IgD-negative memory B cell (primary cell): ENCODE measurements at regions not wholly inside any gene's neighbourhood (a gene's known extent, or its start where the extent isn't known, plus 50 kb on each side); places are given as distances from the start of the nearest gene placed in this dataset.
"Not testable (repeated sequence)": the region's sequence is repeated elsewhere in the genome, so short reads cannot be mapped to it uniquely, and the experiment has no call there.

Experiments
- H3K27ac Mint-ChIP-seq, 3 donors: one replicate each; pipeline ENCODE4 v1.8.0; 2020 to 2022; ENCODE audit warnings: mild to moderate bottlenecking in 3 of 3, mixed read lengths in 3 of 3, moderate library complexity in 1 of 3
- H3K27me3 Mint-ChIP-seq: one replicate; pipeline ENCODE4 v1.8.0; 2021; ENCODE audit warnings: mixed read lengths
- H3K36me3 Mint-ChIP-seq: one replicate; pipeline ENCODE4 v1.8.0; 2020; ENCODE audit warnings: mild to moderate bottlenecking, mixed read lengths
- H3K4me1 Mint-ChIP-seq, 3 donors: one replicate each; pipeline ENCODE4 v1.8.0; 2020 to 2022; ENCODE audit warnings: mixed read lengths in 3 of 3, mild to moderate bottlenecking in 1 of 3
- H3K4me3 Mint-ChIP-seq, 4 donors: one replicate each; pipeline ENCODE4 v1.8.0; 2020 to 2022; ENCODE audit warnings: mild to moderate bottlenecking in 4 of 4, mixed read lengths in 4 of 4, moderate library complexity in 3 of 4
- H3K9me3 Mint-ChIP-seq, 3 donors: one replicate each; pipeline ENCODE4 v1.8.0; 2020 to 2021; ENCODE audit warnings: mixed read lengths in 3 of 3, mild to moderate bottlenecking in 1 of 3

- no peak overlapping the region for H3K27ac Mint-ChIP-seq
- H3K36me3 Mint-ChIP-seq = no peaks in the 10 kb centered on the region
- H3K4me1 Mint-ChIP-seq = peaks cover 0 to 5% (median 0%) of the 10 kb centered on the region in 3 donors
- no peak overlapping the region for H3K4me3 Mint-ChIP-seq
- no peaks in the 10 kb centered on the region for H3K27me3 Mint-ChIP-seq
- peaks cover 0 to 3% (median 0%) of the 10 kb centered on the region in 3 donors for H3K9me3 Mint-ChIP-seq
These were observed 114.5 kb downstream of the POSTN start for GRCh38 chr13:37484056-37484455.

GRCh38 chr13:37482331-37482730, 116.2 kb downstream of the POSTN start:
- Mint-ChIP-seq H3K27me3 (no peaks in the 10 kb centered on the region), H3K27ac (no peak overlapping the region), H3K9me3 (peaks cover 0 to 3% (median 0%) of the 10 kb centered on the region in 3 donors)

GRCh38 chr13:37481885-37482227, 116.7 kb downstream of the POSTN start:
- Mint-ChIP-seq H3K27ac (no peak overlapping the region), H3K4me1 (peaks cover 0 to 5% (median 0%) of the 10 kb centered on the region in 3 donors), H3K27me3 (no peaks in the 10 kb centered on the region), H3K36me3 (no peaks in the 10 kb centered on the region), H3K9me3 (peaks cover 0 to 3% (median 0%) of the 10 kb centered on the region in 3 donors), H3K4me3 (no peak overlapping the region)

More at GRCh38 chr13:37482331-37482730, 116.2 kb downstream of the POSTN start:
- Mint-ChIP-seq H3K4me1 (peaks cover 0 to 5% (median 0%) of the 10 kb centered on the region in 3 donors), H3K4me3 (no peak overlapping the region), H3K36me3 (no peaks in the 10 kb centered on the region)

- Mint-ChIP-seq H3K27ac (no peak overlapping the region), H3K27me3 (no peaks in the 10 kb centered on the region), H3K4me1 (peaks cover 0 to 3% (median 0%) of the 10 kb centered on the region in 3 donors), H3K36me3 (no peaks in the 10 kb centered on the region), H3K9me3 (peaks cover 0 to 3% (median 0%) of the 10 kb centered on the region in 3 donors), H3K4me3 (no peak overlapping the region)
These were observed 117.3 kb downstream of the POSTN start for GRCh38 chr13:37481011-37481884.

GRCh38 chr13:37479916-37480315, 118.7 kb downstream of the POSTN start:
- no peaks in the 10 kb centered on the region for H3K4me1 Mint-ChIP-seq
- H3K4me3 Mint-ChIP-seq = no peak overlapping the region
- no peaks in the 10 kb centered on the region for H3K27me3 Mint-ChIP-seq
- no peaks in the 10 kb centered on the region for H3K36me3 Mint-ChIP-seq
- H3K9me3 Mint-ChIP-seq = no peaks in the 10 kb centered on the region
- H3K27ac Mint-ChIP-seq = no peak overlapping the region

- H3K27ac Mint-ChIP-seq = no peak overlapping the region
- H3K9me3 Mint-ChIP-seq = peaks cover 0 to 2% (median 0%) of the 10 kb centered on the region in 3 donors
- no peaks in the 10 kb centered on the region for H3K36me3 Mint-ChIP-seq
- H3K27me3 Mint-ChIP-seq = no peaks in the 10 kb centered on the region
- H3K4me1 Mint-ChIP-seq = no peaks in the 10 kb centered on the region
- no peak overlapping the region for H3K4me3 Mint-ChIP-seq
These were observed 121.7 kb downstream of the POSTN start for GRCh38 chr13:37476874-37477273.

GRCh38 chr13:37475966-37476365, 122.6 kb downstream of the POSTN start:
- Mint-ChIP-seq H3K27ac (no peak overlapping the region), H3K9me3 (peaks cover 0 to 2% (median 0%) of the 10 kb centered on the region in 3 donors), H3K4me1 (no peaks in the 10 kb centered on the region), H3K36me3 (no peaks in the 10 kb centered on the region), H3K4me3 (no peak overlapping the region), H3K27me3 (no peaks in the 10 kb centered on the region)

- H3K4me3 Mint-ChIP-seq = no peak overlapping the region
- no peaks in the 10 kb centered on the region for H3K36me3 Mint-ChIP-seq
- H3K27ac Mint-ChIP-seq = no peak overlapping the region
- no peaks in the 10 kb centered on the region for H3K27me3 Mint-ChIP-seq
- H3K4me1 Mint-ChIP-seq = no peaks in the 10 kb centered on the region
- H3K9me3 Mint-ChIP-seq = peaks cover 0 to 2% (median 0%) of the 10 kb centered on the region in 3 donors
These were observed 123.4 kb downstream of the POSTN start for GRCh38 chr13:37475151-37475550.

GRCh38 chr13:37473035-37473434, 125.5 kb downstream of the POSTN start:
- Mint-ChIP-seq H3K4me1 (no peaks in the 10 kb centered on the region), H3K36me3 (no peaks in the 10 kb centered on the region), H3K27ac (no peak overlapping the region), H3K4me3 (no peak overlapping the region), H3K27me3 (no peaks in the 10 kb centered on the region), H3K9me3 (peaks cover 0 to 2% (median 1%) of the 10 kb centered on the region in 3 donors)

GRCh38 chr13:37472266-37472665, 126.3 kb downstream of the POSTN start:
- not testable (repeated sequence) for H3K27me3 Mint-ChIP-seq, H3K4me1 Mint-ChIP-seq, H3K27ac Mint-ChIP-seq, H3K4me3 Mint-ChIP-seq, H3K36me3 Mint-ChIP-seq, H3K9me3 Mint-ChIP-seq

GRCh38 chr13:37460166-37460565, 138.4 kb downstream of the POSTN start:
- Mint-ChIP-seq H3K36me3 (no peaks in the 10 kb centered on the region), H3K27me3 (no peaks in the 10 kb centered on the region)

GRCh38 chr13:37457612-37458011, 141.0 kb downstream of the POSTN start:
- peaks cover 0 to 2% (median 0%) of the 10 kb centered on the region in 3 donors for H3K4me1 Mint-ChIP-seq
- H3K27ac Mint-ChIP-seq = no peak overlapping the region
- H3K9me3 Mint-ChIP-seq = peaks cover 4 to 16% (median 8%) of the 10 kb centered on the region in 3 donors
- no peaks in the 10 kb centered on the region for H3K27me3 Mint-ChIP-seq
- H3K4me3 Mint-ChIP-seq = no peak overlapping the region
- H3K36me3 Mint-ChIP-seq = no peaks in the 10 kb centered on the region

More at GRCh38 chr13:37460166-37460565, 138.4 kb downstream of the POSTN start:
- Mint-ChIP-seq H3K9me3 (peaks cover 0 to 5% (median 4%) of the 10 kb centered on the region in 3 donors), H3K4me3 (no peak overlapping the region), H3K4me1 (no peaks in the 10 kb centered on the region), H3K27ac (no peak overlapping the region)

- H3K27ac Mint-ChIP-seq = no peak overlapping the region
- no peaks in the 10 kb centered on the region for H3K27me3 Mint-ChIP-seq
- H3K4me3 Mint-ChIP-seq = no peak overlapping the region
- peaks cover 0 to 2% (median 0%) of the 10 kb centered on the region in 3 donors for H3K4me1 Mint-ChIP-seq
- H3K36me3 Mint-ChIP-seq = no peaks in the 10 kb centered on the region
- peaks cover 6 to 16% (median 9%) of the 10 kb centered on the region in 3 donors for H3K9me3 Mint-ChIP-seq
These were observed 142.1 kb downstream of the POSTN start for GRCh38 chr13:37456506-37456905.

- H3K27ac Mint-ChIP-seq = no peak overlapping the region
These were observed 142.5 kb downstream of the POSTN start for GRCh38 chr13:37456041-37456440.

GRCh38 chr13:37453246-37453645, 145.3 kb downstream of the POSTN start:
- Mint-ChIP-seq H3K9me3 (peaks cover 2 to 16% (median 11%) of the 10 kb centered on the region in 3 donors), H3K4me3 (no peak overlapping the region), H3K36me3 (no peaks in the 10 kb centered on the region), H3K27ac (no peak overlapping the region), H3K27me3 (no peaks in the 10 kb centered on the region), H3K4me1 (peaks cover 0 to 2% (median 0%) of the 10 kb centered on the region in 3 donors)

More at GRCh38 chr13:37456041-37456440, 142.5 kb downstream of the POSTN start:
- Mint-ChIP-seq H3K36me3 (no peaks in the 10 kb centered on the region), H3K4me1 (peaks cover 0 to 2% (median 0%) of the 10 kb centered on the region in 3 donors), H3K27me3 (no peaks in the 10 kb centered on the region), H3K4me3 (no peak overlapping the region), H3K9me3 (peaks cover 6 to 16% (median 9%) of the 10 kb centered on the region in 3 donors)

- Mint-ChIP-seq H3K27me3 (no peaks in the 10 kb centered on the region), H3K27ac (no peak overlapping the region), H3K4me1 (peaks cover 0 to 2% (median 0%) of the 10 kb centered on the region in 3 donors), H3K36me3 (no peaks in the 10 kb centered on the region), H3K4me3 (no peak overlapping the region), H3K9me3 (peaks cover 2 to 11% (median 11%) of the 10 kb centered on the region in 3 donors)
These were observed 148.3 kb downstream of the POSTN start for GRCh38 chr13:37450276-37450675.
